Right atrium auricular region (tissue), 2 donors: ENCODE measurements at regions not wholly inside any gene's neighbourhood (a gene's known extent, or its start where the extent isn't known, plus 50 kb on each side); places are given as distances from the start of the nearest gene placed in this dataset.

Source experiments
- DNase-seq: peaks from one replicate; pipeline ENCODE4 v3.0.0-alpha.2; 2019; ENCODE audit warnings: low spot score
- H3K27ac ChIP-seq, 2 donors: fragments of 200-600 bp; sonication (generic); 1 replicate in 1 of 2; 2 replicates in 1 of 2; pipeline ENCODE4 v1.5.1; 2016 to 2019
- H3K27me3 ChIP-seq, 2 donors: fragments of 200-600 bp; sonication (generic); one replicate each; pipeline versions ENCODE4 v1.5.1 to v1.6.0; 2017 to 2019
- H3K36me3 ChIP-seq: fragments of 200-600 bp; sonication (generic); one replicate; pipeline ENCODE4 v1.5.1; 2016
- H3K4me1 ChIP-seq, 2 donors: fragments of 200-600 bp; sonication (generic); one replicate each; pipeline versions ENCODE4 v1.5.1 to v1.6.0; 2017 to 2019
- H3K4me3 ChIP-seq, 2 donors: fragments of 200-600 bp; sonication (generic); 1 replicate in 1 of 2; 2 replicates in 1 of 2; pipeline ENCODE4 v1.5.1; 2017 to 2019; ENCODE audit warnings: mild to moderate bottlenecking in 1 of 2, moderate library complexity in 1 of 2
- H3K9me3 ChIP-seq, 2 donors: fragments of 200-600 bp; sonication (generic); one replicate each; pipeline ENCODE4 v1.5.1; 2019
- TF ChIP-seq, protein P1 (sequence below), 2 donors: fragments of 200-600 bp; sonication (generic); IDR thresholded peaks; one replicate each; pipeline ENCODE4 v1.5.1; 2019; ENCODE audit warnings: antibody characterized with exemption in 2 of 2

DNA sequence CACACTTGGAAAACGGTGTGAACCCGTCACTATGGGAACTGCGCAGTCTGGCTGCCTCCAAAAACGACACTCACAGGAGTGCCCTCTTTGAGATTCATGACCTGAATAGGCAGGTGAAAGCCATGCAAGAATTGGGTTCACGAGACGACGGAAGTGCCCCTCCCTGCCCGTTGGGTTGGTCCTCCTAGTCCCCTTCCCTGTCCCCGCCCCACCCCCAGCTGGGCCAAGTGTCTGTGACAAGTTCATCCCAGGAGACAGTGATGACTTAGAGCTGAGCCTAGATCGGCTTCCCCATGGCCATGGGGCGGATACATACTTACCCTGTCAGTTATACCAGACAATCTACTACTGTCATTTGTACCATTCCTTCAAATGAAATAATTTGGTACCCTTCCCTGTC is 1137.7 kb upstream of the CHAC2 start:
- no peak for DNase-seq
- Histone ChIP-seq H3K4me1 (no peaks in the 10 kb centered on the region), H3K27ac (no peak overlapping the region), H3K4me3 (no peak overlapping the region), H3K27me3 (no peaks in the 10 kb centered on the region), H3K9me3 (no peaks in the 10 kb centered on the region), H3K36me3 (no peaks in the 10 kb centered on the region)
- TF ChIP-seq, protein P1, sequence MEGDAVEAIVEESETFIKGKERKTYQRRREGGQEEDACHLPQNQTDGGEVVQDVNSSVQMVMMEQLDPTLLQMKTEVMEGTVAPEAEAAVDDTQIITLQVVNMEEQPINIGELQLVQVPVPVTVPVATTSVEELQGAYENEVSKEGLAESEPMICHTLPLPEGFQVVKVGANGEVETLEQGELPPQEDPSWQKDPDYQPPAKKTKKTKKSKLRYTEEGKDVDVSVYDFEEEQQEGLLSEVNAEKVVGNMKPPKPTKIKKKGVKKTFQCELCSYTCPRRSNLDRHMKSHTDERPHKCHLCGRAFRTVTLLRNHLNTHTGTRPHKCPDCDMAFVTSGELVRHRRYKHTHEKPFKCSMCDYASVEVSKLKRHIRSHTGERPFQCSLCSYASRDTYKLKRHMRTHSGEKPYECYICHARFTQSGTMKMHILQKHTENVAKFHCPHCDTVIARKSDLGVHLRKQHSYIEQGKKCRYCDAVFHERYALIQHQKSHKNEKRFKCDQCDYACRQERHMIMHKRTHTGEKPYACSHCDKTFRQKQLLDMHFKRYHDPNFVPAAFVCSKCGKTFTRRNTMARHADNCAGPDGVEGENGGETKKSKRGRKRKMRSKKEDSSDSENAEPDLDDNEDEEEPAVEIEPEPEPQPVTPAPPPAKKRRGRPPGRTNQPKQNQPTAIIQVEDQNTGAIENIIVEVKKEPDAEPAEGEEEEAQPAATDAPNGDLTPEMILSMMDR (IDR thresholded peaks at IDR 0.05): no peak

DNA sequence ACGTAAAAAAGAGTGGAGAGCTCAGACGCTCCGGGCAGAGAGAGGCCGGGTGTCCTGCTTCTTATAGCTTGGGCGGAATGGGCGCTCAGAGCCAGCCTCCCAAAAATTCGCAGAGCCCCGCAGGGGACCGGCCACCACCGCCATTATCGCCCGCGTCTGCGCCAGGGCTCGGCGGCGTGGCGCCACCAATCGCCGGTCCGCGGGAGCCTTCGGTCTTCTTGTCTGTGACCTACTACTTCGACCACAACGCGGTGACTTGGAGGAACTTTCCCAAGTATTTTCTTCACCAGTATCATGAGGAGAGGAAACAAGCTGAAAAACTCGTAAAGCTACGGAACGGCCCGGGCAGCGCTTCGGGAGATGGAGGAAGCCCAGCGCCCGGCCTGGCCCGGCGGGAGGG is 1138.1 kb upstream of the CHAC2 start:
- Histone ChIP-seq H3K27me3 (no peaks in the 10 kb centered on the region), H3K36me3 (no peaks in the 10 kb centered on the region), H3K4me3 (no peak overlapping the region), H3K4me1 (no peaks in the 10 kb centered on the region), H3K9me3 (no peaks in the 10 kb centered on the region), H3K27ac (no peak overlapping the region)
- TF ChIP-seq, protein P1 (IDR thresholded peaks at IDR 0.05): no peak
- no peak for DNase-seq

DNA sequence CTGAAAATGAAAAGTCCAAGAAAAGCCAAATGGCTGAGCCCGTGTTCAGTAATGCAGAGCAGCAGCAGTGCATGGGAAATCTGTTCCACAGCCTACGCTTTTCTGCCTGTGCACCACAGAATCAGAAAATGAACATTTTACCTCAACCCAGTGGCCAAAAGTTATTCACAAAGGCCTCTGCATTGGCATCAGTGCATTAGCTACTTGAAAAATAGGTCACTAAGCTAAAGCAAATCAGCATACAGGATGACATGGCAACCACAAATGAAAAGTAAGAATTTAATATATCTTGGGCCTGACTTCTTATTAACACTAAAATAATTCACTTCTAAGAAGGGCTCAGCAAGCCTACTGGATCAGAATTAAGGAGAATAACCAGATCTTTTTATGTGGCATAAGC is 1145.3 kb upstream of the CHAC2 start:
- H3K27ac ChIP-seq: no peak overlapping the region
- no peak for DNase-seq
- TF ChIP-seq, protein P1 (IDR thresholded peaks at IDR 0.05): no peak

DNA sequence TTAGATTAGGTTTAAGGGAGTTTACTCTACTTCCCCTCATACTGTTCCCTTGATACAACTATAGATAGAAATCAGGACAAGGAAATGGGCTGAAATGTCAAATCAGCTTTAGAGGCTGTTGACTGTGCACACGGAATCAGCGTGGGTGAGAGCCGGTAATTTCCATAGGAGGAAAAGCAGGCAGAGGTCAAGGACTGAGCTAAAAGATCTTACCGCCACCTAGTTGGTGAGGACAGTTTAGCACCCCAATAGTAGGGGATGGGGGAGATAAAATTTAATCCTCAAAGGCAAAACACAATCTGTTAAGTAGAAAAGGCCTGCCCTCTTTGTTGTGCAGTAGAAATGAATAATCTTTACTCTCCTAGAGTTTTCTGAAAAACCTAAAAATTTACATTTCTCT is 1154.5 kb upstream of the CHAC2 start:
- H3K9me3 ChIP-seq: no peaks in the 10 kb centered on the region
- H3K36me3 ChIP-seq: no peaks in the 10 kb centered on the region
- H3K4me1 ChIP-seq: no peaks in the 10 kb centered on the region
- no peak for DNase-seq
- TF ChIP-seq, protein P1 (IDR thresholded peaks at IDR 0.05): no peak
- no peak overlapping the region for H3K4me3 ChIP-seq
- H3K27me3 ChIP-seq: no peaks in the 10 kb centered on the region
- H3K27ac ChIP-seq: no peak overlapping the region

More for the DNA sequence above, 1145.3 kb upstream of the CHAC2 start:
- no peaks in the 10 kb centered on the region for H3K9me3 ChIP-seq
- H3K27me3 ChIP-seq: no peaks in the 10 kb centered on the region
- no peak overlapping the region for H3K4me3 ChIP-seq
- no peaks in the 10 kb centered on the region for H3K4me1 ChIP-seq
- no peaks in the 10 kb centered on the region for H3K36me3 ChIP-seq

DNA sequence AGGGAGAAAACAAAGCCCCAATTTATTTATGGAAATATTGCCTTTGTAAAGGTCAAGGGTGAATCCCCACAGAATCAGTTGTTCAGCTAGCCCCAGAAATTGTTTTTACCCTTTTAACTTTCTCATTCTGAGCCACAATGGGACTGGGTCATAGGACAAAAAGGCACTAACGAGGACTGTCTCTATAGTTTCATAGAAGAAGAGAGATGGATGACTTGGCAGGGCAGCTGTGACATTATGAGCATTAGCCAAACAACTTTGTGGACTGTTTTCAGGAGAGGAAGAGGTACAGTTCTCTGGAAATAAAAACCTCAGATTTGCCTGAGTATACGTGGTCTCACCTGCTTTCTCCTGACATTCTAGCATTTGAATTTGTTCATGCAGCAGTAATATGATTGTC is 1155.8 kb upstream of the CHAC2 start:
- Histone ChIP-seq H3K27me3 (no peaks in the 10 kb centered on the region), H3K9me3 (no peaks in the 10 kb centered on the region), H3K27ac (no peak overlapping the region), H3K4me1 (no peaks in the 10 kb centered on the region), H3K36me3 (no peaks in the 10 kb centered on the region), H3K4me3 (no peak overlapping the region)
- TF ChIP-seq, protein P1 (IDR thresholded peaks at IDR 0.05): no peak
- no peak for DNase-seq

DNA sequence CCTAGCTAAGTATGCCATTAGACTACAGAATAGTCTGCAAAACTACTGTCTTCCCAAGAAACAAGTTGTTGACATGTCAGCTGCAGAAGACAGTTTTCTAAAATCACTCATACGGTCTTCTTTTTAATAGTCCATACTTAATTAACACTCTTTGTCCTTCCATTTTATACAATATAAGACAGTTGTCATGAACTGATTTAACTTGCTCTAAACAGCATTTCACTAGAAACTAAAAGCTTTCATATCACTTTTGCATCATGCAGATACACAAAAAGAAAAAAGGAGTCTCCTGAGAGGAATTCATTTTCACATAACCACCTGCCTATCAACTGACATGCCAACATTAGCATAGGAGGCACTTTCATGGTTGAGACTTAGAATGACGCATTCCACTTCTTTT is 1159.6 kb upstream of the CHAC2 start:
- TF ChIP-seq, protein P1 (IDR thresholded peaks at IDR 0.05): no peak
- no peaks in the 10 kb centered on the region for H3K27me3 ChIP-seq
- H3K4me3 ChIP-seq: no peak overlapping the region
- no peak overlapping the region for H3K27ac ChIP-seq
- H3K4me1 ChIP-seq: no peaks in the 10 kb centered on the region
- H3K36me3 ChIP-seq: no peaks in the 10 kb centered on the region
- H3K9me3 ChIP-seq: no peaks in the 10 kb centered on the region
- no peak for DNase-seq
